ENCODE measurements at regions not wholly inside any gene's neighbourhood (a gene's known extent, or its start where the extent isn't known, plus 50 kb on each side); places are given as distances from the start of the nearest gene placed in this dataset.

DNA sequence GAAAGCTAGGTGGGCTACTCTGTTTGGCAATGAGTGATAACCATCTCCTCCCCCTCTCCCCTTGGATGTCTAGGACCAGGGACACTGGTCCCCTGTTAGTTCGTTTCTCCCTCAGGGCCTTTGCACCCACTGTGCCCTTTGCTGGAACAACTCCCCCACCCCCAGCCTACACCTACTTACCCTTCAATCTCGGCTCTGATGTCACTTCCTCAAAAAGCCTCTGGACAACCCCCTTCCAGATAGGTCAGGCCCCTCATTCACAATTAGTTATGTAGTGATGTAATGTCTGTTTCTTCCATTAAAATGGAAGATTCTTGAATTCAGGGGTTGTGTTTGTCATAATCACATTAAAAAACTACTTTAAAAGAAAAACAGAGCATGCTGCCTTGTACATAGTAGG lies 152.9 kb downstream of the SNX10 start:
- no peak for ATAC-seq
- no peaks in the 10 kb centered on the region for H3K9me3 Mint-ChIP-seq (ENCODE audit: low read depth)
- no peak overlapping the region for H3K27ac Mint-ChIP-seq
- DNase-seq, result no peak
- CTCF ChIA-PET, result no interaction called here
- peaks cover 42% of the 10 kb centered on the region for H3K27me3 Mint-ChIP-seq
- no peaks in the 10 kb centered on the region for H3K36me3 Mint-ChIP-seq
- H3K4me1 Mint-ChIP-seq, result no peaks in the 10 kb centered on the region
- no peak overlapping the region for H3K4me3 Mint-ChIP-seq

GRCh38 chr7:26447116-26447515 lies 155.5 kb downstream of the SNX10 start:
- DNase-seq, result no peak
- peaks cover 34% of the 10 kb centered on the region for H3K27me3 Mint-ChIP-seq
- H3K4me3 Mint-ChIP-seq, result no peak overlapping the region

GRCh38 chr7:26449175-26450165 lies 157.8 kb downstream of the SNX10 start:
- Mint-ChIP-seq H3K9me3 (ENCODE audit: low read depth) (no peaks in the 10 kb centered on the region), H3K4me1 (peaks cover 6% of the 10 kb centered on the region), H3K27ac (no peak overlapping the region), H3K27me3 (peaks cover 34% of the 10 kb centered on the region), H3K36me3 (no peaks in the 10 kb centered on the region), H3K4me3 (no peak overlapping the region)
- DNase-seq (no peak), ATAC-seq (no peak)
- CTCF ChIA-PET, result no interaction called here

More at GRCh38 chr7:26447116-26447515, 155.5 kb downstream of the SNX10 start:
- Mint-ChIP-seq H3K9me3 (ENCODE audit: low read depth) (no peaks in the 10 kb centered on the region), H3K4me1 (no peaks in the 10 kb centered on the region), H3K36me3 (no peaks in the 10 kb centered on the region), H3K27ac (no peak overlapping the region)
- ATAC-seq, result no peak
- CTCF ChIA-PET, result no interaction called here

DNA sequence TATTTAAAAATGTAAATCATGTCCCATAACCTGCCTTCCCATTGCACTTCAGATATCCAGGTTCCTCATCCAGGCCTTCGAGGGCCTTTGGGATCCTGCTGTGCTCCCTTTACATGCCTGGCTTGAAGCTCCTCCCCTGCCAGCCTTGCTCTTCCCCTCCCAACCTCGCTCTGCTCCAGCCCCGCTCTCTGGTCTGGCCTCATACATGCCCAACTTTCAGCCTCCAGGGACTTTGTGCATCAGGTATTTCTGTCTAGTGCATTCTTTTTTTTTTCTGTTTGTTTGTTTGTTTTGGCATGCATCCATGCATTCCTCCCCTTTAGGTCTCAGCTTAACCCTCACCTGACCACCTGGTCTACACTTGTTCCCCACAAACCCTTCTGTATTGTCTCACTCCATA lies 160.3 kb downstream of the SNX10 start:
- CTCF ChIA-PET, result no interaction called here
- H3K36me3 Mint-ChIP-seq, result no peaks in the 10 kb centered on the region
- H3K4me3 Mint-ChIP-seq, result no peak overlapping the region
- ATAC-seq, result no peak
- peaks cover 39% of the 10 kb centered on the region for H3K27me3 Mint-ChIP-seq
- no peak for DNase-seq
- H3K4me1 Mint-ChIP-seq, result peaks cover 7% of the 10 kb centered on the region
- no peak overlapping the region for H3K27ac Mint-ChIP-seq
- H3K9me3 Mint-ChIP-seq (ENCODE audit: low read depth), result no peaks in the 10 kb centered on the region

DNA sequence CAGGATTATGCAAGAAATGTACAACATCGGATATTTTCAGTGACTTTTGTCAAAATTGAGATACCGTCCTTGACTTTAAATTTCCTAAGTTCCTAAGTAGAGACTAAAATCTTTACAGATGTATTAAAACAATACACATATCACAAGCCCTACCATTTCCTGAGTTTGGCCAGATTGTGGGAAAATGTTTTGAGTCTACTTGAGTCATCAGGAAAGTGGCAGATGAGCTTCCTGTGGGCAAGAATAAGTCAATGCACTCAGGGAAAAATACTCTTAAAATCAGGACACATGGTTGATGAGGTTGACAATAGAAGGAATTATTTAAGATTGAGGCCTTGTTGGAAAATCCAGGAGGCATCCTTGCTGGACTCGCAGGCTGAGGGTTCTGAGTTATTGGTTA lies 162.5 kb downstream of the SNX10 start:
- no peak for DNase-seq
- no peak for ATAC-seq
- CTCF ChIA-PET, result no interaction called here
- Mint-ChIP-seq H3K36me3 (no peaks in the 10 kb centered on the region), H3K27me3 (peaks cover 42% of the 10 kb centered on the region), H3K9me3 (ENCODE audit: low read depth) (no peaks in the 10 kb centered on the region), H3K27ac (no peak overlapping the region), H3K4me3 (no peak overlapping the region), H3K4me1 (peaks cover 7% of the 10 kb centered on the region)

DNA sequence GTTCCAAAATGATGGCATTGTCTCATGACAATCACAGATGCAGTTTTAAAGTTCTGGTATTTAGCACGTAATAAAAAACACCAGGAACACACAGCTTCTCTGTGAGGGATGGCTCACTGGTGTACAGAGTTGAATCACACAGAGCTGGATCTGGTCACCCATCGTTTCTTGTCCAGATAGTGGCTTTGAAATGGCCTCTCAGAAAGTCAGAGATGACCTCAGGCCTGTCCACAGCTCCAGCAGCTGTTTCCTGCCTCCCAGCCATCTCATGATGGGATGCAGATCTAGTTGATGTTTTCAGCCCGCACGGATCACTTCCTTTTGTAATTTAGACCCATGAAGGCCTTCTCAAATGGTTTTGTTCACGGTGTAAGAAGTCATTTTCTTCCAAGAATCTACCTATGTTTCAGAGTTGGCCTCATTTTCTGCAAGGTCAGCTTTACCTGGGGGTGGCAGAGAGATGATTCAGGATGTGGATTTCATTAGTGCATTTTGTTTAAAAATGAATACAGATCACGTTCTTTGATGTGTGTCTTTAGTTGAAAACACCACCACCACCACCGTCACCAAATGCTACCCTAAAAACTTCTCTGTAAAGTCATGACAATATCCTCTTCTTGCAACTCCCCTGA lies 166.2 kb downstream of the SNX10 start:
- H3K4me3 Mint-ChIP-seq, result no peak overlapping the region
- peaks cover 7% of the 10 kb centered on the region for H3K4me1 Mint-ChIP-seq
- H3K9me3 Mint-ChIP-seq (ENCODE audit: low read depth), result no peaks in the 10 kb centered on the region
- ATAC-seq (no peak), DNase-seq (no peak)
- CTCF ChIA-PET, result no interaction called here
- H3K27ac Mint-ChIP-seq, result no peak overlapping the region
- no peaks in the 10 kb centered on the region for H3K36me3 Mint-ChIP-seq
- peaks cover 55% of the 10 kb centered on the region for H3K27me3 Mint-ChIP-seq

DNA sequence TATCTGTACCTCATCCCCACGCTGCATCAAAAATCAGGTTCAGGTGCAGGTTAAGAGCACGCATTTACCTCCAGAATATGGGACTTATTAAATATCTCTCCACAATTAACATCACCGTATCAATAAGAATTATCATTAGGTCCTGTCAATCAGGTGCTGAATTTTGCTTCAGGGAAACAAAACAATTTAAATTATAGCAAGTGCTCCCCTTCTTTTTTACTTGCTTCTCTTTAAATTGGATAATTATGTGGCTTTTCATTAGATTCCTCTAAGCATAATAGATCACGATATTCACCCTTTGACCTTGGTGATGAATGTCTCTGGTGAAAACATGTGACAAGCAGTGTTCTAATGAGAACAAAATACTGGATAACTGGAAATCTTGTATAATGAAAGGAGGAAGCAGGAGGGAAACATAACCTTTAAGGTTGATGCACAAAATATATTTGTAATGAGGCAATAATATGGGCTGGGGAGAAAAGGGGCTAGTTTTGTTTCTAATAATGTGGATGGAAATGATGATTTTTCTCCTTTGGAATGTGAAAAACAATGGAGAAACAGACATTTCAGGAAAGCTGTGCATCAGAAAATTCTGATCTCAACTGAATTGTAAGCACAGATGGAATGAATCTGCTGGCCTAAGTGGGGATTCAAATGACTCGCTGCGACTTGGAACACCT lies 166.9 kb downstream of the SNX10 start:
- Mint-ChIP-seq H3K4me3 (no peak overlapping the region), H3K9me3 (ENCODE audit: low read depth) (no peaks in the 10 kb centered on the region), H3K27ac (no peak overlapping the region), H3K27me3 (peaks cover 55% of the 10 kb centered on the region), H3K4me1 (peaks cover 7% of the 10 kb centered on the region), H3K36me3 (no peaks in the 10 kb centered on the region)
- CTCF ChIA-PET, result no interaction called here
- ATAC-seq (no peak), DNase-seq (no peak)

GRCh38 chr7:26459540-26460193 lies 168.0 kb downstream of the SNX10 start:
- Mint-ChIP-seq H3K4me3 (no peak overlapping the region), H3K9me3 (ENCODE audit: low read depth) (no peaks in the 10 kb centered on the region), H3K27me3 (peaks cover 55% of the 10 kb centered on the region), H3K27ac (no peak overlapping the region), H3K36me3 (no peaks in the 10 kb centered on the region), H3K4me1 (no peaks in the 10 kb centered on the region)
- CTCF ChIA-PET, result interaction anchor here (1.1 kb wide), 1 partner anchor 701 kb away, joined by 3 read pairs; no protein-coding TSS in a partner anchor
- no peak for ATAC-seq
- no peak for DNase-seq

- H3K4me1 Mint-ChIP-seq, result no peaks in the 10 kb centered on the region
- no peaks in the 10 kb centered on the region for H3K9me3 Mint-ChIP-seq (ENCODE audit: low read depth)
- H3K4me3 Mint-ChIP-seq, result no peak overlapping the region
- H3K36me3 Mint-ChIP-seq, result no peaks in the 10 kb centered on the region
- DNase-seq (no peak), ATAC-seq (no peak)
- CTCF ChIA-PET, result interaction anchor here (1.1 kb wide), 1 partner anchor 700 kb away, joined by 3 read pairs; no protein-coding TSS in a partner anchor
- H3K27ac Mint-ChIP-seq, result no peak overlapping the region
- H3K27me3 Mint-ChIP-seq, result peaks cover 48% of the 10 kb centered on the region
These were observed 168.9 kb downstream of the SNX10 start for GRCh38 chr7:26460351-26461085.

DNA sequence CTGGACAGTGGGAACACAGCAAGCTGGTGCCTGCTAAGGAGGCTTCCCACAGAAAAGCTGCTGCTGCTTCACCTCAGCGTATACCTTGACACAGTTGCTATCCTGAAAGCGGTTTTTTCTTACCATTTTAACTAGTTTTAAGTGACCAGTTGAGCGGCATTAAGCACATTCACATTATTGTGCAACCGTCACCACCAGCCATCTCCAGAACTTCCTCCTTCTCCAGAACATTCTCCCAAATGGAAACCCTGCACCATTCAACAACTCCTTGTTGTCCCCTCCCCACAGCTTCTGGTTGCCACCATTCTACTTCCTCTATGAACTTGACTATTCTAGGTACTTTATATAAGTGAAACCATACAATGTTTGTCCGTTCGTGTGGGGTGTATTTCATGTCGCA lies 169.9 kb downstream of the SNX10 start:
- no peaks in the 10 kb centered on the region for H3K36me3 Mint-ChIP-seq
- DNase-seq (no peak), ATAC-seq (no peak)
- H3K9me3 Mint-ChIP-seq (ENCODE audit: low read depth), result no peaks in the 10 kb centered on the region
- H3K27ac Mint-ChIP-seq, result no peak overlapping the region
- H3K4me1 Mint-ChIP-seq, result no peaks in the 10 kb centered on the region
- H3K4me3 Mint-ChIP-seq, result no peak overlapping the region
- CTCF ChIA-PET, result no interaction called here
- H3K27me3 Mint-ChIP-seq, result peaks cover 41% of the 10 kb centered on the region

- Mint-ChIP-seq H3K4me3 (no peak overlapping the region), H3K27ac (no peak overlapping the region), H3K27me3 (peaks cover 25% of the 10 kb centered on the region), H3K4me1 (no peaks in the 10 kb centered on the region), H3K9me3 (ENCODE audit: low read depth) (no peaks in the 10 kb centered on the region), H3K36me3 (no peaks in the 10 kb centered on the region)
- DNase-seq, result no peak
- ATAC-seq, result no peak
- CTCF ChIA-PET, result no interaction called here
These were observed 174.3 kb downstream of the SNX10 start for GRCh38 chr7:26466007-26466406.

DNA sequence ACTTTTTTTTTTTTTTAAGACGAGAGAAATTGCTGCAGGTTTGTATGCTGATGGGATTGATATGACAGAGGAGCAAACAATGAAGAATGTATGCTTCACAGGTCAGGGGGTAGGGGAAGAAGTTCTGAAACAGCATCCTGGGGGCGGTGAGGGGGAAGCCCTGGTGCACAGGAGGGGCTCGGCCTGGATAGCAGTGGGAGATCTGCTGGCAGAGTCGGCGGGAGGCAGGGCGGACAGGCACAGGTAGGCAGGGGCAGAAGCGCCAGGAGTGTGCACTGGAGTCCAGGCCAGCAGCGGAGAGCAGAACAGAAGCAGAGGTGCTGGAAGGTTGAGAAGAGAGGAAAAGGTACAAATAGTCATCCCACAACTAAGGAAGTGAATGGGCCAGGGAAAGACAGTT lies 175.4 kb downstream of the SNX10 start:
- CTCF ChIA-PET, result no interaction called here
- H3K9me3 Mint-ChIP-seq (ENCODE audit: low read depth), result no peaks in the 10 kb centered on the region
- no peak for DNase-seq

GRCh38 chr7:26467541-26467940 lies 175.9 kb downstream of the SNX10 start:
- no peak overlapping the region for H3K27ac Mint-ChIP-seq
- ATAC-seq, result no peak
- CTCF ChIA-PET, result no interaction called here
- H3K27me3 Mint-ChIP-seq, result peaks cover 18% of the 10 kb centered on the region
- no peaks in the 10 kb centered on the region for H3K36me3 Mint-ChIP-seq
- H3K4me1 Mint-ChIP-seq, result no peaks in the 10 kb centered on the region
- H3K9me3 Mint-ChIP-seq (ENCODE audit: low read depth), result no peaks in the 10 kb centered on the region
- H3K4me3 Mint-ChIP-seq, result no peak overlapping the region
- no peak for DNase-seq

More for the DNA sequence above, 175.4 kb downstream of the SNX10 start:
- Mint-ChIP-seq H3K4me1 (no peaks in the 10 kb centered on the region), H3K27me3 (peaks cover 18% of the 10 kb centered on the region), H3K36me3 (no peaks in the 10 kb centered on the region), H3K27ac (no peak overlapping the region), H3K4me3 (no peak overlapping the region)
- ATAC-seq, result no peak

Data from activated CD8-positive, alpha-beta memory T cell treated with anti-CD3 and anti-CD28 coated beads, Interleukin-2, amount 10 ng/mL, durations not matched to agents 7 days and 5 days (primary cell).